ENCODE measurements at regions not wholly inside any gene's neighbourhood (a gene's known extent, or its start where the extent isn't known, plus 50 kb on each side); places are given as distances from the start of the nearest gene placed in this dataset.
A peak's percentile ranks its signal among the peaks of the same experiment; 100 is the strongest.

DNA sequence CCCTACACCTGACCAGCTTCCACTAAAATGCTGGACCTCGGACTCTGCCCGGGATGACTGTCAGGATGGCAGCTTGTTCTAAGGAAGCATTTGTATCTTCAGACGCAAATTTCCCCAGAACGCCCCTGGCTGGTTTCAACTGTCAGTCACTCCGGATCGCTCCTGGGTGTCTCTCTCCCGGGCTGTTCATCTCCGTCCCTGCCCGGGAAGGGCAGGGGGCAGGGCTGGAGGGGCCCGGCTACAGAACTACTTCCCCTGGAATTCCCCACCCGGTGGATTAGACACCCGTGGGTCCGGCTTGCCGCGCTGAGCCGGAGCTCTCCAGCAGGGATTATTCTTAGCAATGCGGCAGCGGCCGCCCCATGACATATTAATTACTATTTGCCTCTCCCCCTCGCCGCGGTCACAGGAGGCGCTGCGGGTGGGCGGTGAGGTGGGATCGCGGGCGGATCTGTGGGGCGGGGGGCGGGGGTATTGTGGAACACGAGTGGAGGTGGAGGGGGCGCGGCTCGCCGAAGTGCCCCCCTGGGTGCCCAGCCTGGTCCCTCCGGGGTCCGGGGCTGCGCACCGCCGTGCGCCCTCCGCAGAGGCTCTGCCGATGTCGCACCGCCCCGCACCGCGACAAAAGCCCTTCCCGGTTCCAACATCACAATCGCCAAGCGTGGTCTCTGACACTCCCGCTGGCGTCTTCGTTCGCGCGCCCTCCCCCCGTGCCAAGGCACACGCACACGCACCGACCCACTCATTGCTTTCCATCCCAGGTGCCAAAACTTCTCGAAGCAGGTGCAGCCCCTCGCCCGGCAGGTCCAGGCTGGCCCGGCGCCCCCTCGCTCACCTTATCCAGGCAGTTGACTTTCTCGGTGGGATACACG, 276.1 kb upstream of the NEBL start:
- peak in 1 of 2 donors; percentile 32 for DNase-seq

DNA sequence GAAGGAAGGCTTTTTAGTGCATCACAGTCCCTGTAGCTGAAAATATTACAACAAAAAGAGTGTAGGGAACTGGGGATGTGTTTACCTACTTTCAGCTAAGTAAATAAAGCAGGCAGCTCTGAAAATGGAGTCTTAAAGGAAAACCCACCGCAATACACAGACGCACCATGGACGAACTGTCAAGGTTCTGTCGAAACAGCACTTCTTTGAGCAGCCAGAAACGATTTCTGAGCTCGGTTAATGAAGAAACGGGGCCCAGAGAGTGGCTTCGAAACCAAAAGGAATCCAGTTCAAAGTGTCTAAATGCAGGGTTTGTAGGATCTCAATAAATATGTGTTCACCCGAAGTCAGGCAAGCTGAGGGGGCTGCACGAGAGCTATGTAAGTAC, 275.4 kb upstream of the NEBL start:
- DNase-seq: no peak

DNA sequence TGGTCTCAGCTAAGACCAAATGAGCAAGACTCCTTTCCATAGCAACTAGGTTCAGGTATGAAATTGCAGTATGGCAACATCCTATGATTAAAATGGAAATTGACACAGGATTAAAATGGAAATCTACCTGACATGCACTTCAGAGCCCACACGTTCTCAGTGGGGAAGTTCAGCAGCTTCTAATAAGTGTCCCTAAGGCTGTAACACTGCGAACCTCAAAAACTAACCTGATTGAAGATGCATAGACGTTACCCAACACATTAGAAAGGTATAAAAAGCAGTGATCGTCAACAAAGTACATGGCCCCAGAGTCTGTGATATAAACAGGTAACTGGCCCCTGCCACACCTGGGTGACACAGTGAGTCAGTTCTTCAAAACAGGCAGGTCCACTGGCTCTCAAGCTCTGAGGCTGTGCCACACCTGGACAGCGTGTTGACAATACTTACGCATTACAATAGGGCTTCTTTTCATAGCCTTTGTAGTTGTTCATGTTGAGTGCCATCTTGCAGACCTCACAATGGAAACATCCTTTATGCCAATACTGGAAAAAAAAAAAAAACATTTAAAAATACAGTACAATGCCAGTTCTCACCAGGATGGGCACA, 274.9 kb upstream of the NEBL start:
- DNase-seq: no peak

DNA sequence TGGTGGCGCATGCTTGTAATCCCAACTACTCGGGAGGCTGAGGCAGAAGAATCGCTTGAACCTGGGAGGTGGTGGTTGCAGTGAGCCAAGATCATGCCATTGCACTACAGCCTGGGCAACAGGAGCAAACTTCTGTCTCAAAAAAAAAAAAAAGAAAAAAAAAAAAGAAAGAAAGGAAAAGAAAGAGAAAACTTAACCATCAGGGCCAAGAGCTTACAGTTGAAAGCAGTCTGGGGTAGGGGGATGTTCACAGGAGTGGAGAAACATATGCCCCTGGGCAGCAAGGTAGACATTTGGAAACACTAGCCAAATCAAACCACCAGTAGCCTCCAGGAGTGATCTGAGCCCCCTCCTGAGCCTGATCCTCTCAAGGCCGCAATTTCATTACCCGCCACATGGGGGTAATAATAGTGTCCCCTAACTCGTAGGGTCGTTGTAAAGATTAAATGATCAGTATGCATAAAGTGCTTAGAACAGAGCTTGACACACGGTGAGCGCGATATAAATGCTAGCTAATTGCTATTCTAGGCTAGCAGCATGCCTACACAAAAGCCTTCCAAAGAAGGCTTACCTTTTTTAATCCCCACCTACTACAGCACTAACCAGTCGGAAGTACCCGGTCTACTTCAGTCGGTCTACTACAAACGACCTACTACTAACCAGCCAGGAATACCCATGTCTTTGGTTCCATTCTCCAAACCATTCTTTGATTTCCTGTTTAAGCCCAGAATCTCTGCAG, 274.3 kb upstream of the NEBL start:
- DNase-seq: no peak

DNA sequence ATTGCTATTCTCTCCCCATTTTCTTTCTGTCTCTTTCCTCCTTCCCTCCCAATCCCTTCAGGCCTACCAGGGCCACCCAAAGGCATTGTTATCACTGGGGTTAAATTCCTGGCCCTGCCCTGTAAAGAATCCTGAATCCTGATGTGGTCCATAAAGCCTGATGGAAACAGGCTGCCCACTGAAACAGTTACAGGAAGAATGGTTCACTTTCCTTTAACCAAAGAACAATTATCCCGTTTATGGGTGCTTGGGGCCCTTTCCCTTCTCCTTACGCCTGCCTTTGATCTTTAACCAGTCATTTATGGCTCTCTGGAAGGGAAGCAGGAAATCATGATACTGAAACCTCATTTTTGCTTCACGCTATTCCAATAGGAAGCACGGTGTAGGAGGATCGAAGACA, 273.1 kb upstream of the NEBL start:
- DNase-seq: no peak

DNA sequence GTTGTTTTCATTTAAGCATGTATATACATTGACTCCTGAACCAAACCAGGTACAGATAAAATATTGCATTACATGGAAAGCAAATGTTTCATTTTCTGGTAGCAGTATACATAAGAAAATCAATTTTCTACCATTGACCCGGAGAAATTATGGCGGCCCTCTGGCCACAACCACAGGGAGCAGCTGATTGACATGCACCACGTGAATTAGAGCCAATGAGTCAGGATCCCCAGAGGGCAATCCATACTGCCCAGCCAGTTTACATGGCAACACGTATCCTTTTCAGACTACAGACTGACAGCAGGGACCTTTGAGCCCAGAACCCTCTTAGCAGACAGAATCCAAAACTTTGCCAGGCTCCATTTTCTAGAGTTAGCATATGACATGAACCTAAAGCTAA, 272.2 kb upstream of the NEBL start:
- DNase-seq: no peak

DNA sequence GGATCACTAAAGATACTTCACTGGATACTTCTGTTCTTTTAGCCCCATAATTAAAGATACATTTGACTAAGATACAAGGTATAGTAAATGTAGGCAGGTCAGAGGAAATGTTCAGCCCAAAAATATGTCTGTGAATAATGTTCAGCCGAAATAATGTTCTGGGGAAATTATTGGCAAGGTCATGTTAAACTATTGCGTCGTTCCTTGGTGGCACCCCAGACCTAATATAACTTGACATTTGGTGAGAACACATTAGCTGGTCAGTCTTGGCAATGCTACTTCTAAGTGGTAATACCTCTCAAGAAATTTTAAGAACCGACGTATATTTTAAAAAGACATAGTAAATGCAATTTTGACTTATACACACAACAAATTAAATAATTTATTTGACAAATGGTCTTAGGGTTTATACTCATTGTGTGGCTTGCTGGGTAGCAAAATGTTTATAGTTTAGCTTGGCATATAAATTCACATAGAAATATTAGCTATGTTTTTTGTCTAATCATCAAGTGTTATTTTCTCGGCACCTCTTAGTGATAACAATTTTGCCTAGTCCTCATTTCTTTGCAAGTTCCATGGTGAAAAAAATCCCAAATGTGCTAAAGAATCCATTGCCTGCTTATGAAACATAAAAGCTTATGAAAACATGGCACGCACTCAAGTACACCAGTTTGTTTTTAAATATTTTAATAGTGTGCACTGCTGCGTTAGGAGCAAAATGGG, 270.3 kb upstream of the NEBL start:
- no peak for DNase-seq

DNA sequence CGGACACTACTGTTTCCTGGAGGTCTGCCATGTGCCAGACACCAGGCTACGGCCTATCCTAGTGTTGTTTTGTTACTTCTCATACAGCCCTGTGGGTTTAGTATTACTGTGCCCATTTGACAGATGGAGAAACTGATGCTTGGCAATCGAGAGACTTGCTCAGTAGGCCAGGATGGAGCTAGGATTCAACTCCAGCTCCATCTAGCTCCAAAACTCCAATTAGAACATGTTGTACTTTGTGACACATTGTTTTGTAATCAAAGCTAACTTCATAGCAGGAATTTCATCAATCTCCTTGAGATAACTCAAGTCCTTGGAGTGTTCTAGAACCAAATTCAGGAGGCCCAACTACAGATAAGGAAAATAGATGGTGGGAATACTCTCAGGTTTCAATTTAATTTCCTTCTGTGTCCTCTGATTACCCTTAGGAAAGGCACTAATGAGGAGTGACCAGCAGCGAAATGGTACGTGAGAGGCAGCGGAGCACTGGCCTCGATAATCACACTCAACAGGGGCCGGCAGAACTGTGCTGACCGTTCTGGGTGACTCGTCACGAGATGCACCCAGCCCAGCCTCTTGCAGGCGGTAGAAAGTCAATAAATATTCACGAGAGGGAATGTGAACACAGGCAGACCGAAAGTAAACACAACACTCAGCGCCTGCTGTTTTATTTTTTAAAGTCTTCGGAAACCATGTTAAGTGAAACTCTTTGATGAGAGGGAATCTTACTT, 269.6 kb upstream of the NEBL start:
- DNase-seq: no peak

DNA sequence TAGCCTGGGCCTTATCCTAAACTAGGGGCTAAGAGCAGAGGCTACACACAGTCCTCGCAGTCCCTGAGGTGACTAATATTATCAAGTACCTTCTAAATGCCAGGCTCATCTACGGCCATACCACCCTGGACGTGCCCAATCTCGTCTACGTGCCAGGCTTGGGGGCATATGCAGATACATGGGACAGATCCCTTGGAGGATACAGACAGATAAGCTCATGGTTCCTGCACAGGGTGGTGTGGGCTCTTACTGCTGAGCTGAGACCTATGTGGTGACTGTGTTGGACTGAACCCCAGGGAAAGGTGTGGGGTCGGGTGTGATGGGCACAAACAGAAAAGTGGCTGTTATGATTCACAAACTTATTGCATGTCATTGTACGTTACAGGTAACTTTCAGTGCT, 268.4 kb upstream of the NEBL start:
- no peak for DNase-seq

DNA sequence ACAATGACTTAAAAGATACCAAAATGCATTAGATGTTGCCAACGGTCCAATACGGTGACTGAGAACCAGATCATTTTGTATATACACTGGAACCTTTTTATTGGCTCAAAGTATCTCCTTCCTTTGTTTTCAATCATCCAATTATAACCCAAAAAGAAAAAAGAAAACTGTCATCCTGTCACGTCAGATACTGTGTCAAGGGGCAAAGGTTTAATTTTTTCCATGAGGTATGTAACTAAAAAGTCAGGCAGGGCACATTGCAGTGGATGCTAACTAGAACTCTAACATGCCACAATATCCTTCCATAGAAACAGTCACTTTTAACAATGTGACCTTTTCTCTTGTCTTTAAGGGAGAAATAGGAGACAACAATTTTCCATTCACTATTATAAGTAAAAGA, 267.6 kb upstream of the NEBL start:
- DNase-seq: no peak

DNA sequence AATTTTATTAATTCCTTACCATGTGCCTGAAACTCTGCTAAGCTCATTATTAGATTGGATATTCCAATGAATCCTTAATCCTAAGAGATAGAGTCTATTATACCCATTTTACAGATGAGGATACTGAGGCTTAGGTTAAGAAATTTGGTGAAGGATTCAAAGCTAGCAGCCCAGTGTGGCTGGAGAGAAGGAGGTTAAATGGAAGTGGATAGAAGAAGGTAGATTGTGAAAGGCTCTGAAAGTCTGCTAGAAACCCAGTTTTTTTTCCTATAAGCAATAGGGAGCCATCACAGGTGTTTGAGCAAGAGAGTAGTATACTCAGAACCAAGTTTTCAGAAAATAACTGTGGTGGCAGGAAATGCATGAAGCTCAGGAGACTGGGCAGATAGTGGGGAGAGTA, 265.8 kb upstream of the NEBL start:
- DNase-seq: no peak

DNA sequence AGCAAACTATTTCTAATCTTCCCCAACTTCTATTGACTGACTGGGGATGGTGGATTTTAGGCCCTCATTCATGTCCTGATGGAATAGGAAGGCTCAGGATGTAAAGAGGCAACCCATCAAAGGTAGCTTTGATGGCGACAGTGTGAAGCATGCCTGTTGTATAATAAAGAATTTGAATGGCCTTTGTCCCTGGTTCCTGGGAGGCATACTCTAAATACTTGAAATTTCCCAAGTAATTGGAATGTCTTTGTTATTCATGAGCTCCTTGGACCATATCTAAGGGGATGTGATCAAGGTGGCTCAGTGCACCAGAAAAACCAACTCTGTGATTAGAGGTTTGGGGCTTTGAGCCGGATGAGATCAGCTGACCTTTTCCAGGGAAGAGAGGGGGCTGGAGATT, 264.5 kb upstream of the NEBL start:
- DNase-seq: no peak

DNA sequence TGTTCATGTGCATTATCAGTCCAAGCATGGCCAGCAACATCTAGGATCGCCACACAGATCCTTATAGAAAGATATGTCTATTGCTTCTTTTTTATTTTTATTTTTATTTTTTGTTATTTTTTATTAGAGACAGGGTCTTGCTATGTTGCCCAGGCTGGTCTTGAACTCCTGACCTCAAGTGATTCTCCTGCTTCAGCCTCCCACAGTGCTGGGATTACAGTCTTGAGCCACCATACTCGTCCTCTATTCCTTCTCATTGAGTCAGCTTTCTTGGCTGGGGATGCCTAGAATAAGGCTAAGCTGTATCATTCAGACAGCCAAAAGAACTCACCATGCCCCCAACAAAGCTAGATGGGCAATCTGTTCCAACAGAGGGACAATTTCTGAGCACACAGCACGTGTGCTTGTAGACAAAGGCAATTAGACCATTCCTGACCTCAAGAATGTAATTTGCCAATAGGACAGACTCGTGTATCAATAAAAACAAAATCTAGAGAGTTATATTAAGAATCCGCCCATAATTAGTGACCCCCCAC, 264.0 kb upstream of the NEBL start:
- DNase-seq: no peak

DNA sequence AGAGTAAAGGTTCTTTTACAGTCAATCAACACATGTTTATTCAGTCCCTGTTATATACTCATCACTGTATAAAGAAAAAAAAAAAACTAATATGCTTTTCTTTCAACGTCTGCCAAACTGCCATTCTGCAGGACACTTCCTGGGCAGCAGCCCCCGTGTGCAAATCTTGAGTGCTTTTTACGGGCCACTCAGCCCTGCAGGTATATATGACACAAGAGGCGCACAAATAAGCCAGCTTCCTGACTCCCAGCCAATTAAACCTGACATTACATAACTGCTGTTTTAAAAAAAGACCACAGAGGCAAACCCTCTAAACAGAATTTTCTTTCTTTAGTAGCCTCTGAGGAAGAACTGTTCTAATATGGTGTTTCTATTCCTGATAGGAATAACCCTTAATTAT, 263.0 kb upstream of the NEBL start:
- no peak for DNase-seq

DNA sequence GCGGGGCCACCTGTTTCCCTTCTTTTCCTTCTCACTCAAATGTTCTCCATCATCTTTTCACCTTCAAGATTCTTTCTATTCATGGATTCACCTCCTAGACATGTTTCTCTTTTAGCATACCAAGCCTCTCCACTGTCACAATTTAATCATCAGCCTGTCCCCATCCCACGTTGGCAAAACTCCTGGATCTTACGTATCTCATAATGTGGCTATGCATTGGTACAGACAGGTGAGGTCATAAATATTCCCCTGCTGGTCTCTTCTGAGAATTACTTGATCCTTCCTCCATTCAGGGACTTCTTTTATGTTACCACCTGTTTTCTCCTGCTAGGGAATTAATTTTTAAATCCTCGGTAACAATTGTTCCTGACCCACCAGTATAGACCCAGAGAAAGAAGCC, 262.6 kb upstream of the NEBL start:
- no peak for DNase-seq

DNA sequence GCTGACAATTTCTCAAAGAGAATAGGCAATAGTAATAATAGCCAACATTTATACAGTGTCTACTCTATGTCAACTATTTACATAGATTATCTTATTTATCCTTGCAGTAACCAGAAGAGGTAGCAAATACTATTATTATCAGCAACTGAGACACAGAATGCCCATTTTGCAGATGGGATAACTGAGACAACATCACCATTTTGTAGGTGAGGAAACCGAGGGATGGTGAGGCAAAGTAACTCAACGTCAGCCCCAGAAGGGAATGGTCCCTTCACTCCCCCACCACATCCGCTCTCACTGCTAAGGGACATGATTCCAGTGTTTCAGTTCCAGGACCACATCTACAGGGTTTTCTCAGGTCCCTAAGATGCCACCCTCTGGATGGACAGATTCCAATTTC, 261.2 kb upstream of the NEBL start:
- no peak for DNase-seq

DNA sequence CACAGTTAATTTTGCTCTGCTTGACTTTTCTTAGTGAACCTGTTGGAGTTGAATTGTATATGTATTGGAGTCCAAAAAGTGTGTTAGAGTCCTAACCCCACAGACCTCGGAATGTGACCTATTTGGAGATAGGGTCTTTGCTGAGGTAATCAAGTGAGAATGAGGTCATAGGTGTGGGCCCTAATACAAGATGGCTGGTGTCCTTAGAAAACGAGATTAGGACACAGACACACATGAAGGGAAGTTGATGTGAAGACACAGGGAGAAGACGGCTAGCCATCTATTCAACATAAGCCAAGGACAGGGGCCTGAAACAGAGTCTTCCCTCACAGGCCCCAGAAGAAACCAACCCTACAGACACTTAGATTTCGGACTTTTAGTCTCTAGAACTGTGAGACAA, 260.6 kb upstream of the NEBL start:
- DNase-seq: no peak

DNA sequence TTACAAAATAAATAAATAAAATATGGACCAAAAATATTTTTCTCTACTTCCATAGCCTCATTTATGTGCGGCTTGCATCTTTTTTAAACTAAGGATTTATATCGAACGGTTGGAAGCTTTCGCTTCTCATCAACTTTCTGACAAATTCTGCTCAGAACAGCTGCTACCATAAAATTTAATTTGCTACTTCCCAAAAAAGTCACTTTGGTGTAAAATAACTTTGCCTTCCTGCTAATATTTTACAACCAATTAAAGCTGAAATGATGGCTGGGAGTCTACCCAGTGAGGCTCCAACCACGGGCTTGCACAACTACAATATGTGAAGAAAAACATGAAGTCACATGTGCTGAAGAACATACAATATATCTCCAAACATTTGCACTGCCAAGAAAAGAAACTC, 253.1 kb upstream of the NEBL start:
- no peak for DNase-seq

DNA sequence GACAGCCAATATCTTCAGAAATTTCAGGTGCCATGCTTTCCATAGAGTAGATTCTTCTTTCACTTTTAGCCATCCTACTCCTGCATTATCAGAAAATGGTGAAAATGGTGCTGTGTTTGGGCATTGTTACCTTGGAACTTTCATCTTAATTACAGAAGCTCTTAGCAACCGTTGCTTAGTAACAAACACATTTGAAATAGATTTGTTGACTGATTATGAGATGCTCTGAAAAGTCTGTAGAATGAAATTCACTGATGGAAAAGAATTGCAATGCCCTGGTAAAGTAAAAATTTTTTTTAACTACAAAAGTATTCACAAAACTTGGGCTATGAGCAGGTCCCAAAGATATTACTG, 249.3 kb upstream of the NEBL start:
- DNase-seq: no peak

DNA sequence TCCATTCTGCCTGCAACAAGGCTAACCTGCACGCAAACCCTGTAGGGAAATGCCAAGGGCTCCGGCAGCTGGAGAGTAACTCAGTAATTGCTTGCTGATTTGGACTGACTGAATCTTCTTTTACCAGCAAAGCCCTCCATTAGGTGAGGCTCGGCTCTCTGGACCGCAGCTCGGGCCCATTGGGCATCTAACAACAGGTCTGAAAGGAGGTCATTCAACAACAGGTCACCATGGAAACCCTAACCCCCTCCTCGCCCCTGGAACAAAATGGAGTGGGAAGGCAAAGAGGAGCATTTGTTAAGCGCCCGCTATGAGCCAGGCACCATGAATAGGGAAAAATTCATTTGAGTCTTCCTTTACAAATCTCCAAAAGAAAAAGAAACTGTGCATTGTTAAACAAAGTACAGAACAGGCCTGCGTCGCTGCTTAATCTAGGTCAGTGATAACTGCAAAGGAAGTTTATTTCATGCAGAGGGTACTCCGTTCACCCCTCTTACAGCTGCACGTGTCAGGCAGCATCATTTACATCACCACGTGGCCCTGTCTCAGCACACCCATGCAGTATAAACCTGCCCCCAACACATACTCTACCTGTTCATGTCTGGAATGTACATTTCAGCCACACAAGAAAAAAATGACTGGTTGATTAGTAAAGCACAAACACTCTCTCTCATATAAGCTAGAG, 248.8 kb upstream of the NEBL start:
- no peak for DNase-seq

DNA sequence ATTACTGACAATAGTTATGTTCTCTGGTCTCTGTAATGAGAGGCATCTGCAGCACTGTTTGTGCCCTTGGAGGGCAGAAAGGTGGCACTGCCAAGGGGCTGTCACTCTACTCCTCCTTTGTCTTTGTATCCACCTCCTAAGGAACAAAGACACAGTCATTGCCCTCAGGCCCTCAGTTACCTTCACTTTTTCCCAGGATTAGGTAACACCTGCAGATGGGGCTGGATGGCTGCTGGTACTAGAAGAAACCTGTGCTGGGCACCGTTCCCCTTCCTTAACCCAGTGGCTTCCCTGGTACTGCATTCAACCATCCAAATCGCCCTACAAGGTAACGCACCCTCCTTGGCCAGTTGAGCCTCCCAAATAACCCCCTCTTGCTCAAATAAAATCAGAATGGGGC, 246.9 kb upstream of the NEBL start:
- DNase-seq: no peak
